Spleen (tissue), 11 donors: ENCODE measurements at regions not wholly inside any gene's neighbourhood (a gene's known extent, or its start where the extent isn't known, plus 50 kb on each side); places are given as distances from the start of the nearest gene placed in this dataset.

Experiments
- DNase-seq: peaks from one replicate; pipeline ENCODE4 v3.0.0-alpha.2; 2020
- H3K27ac ChIP-seq, 8 donors: fragments of 200-600 bp; sonication (generic) in 7 of 8; 1 replicate in 4 of 8; 2 replicates in 4 of 8; pipeline versions ENCODE4 v1.5.0 to v1.8.0; 2016 to 2021; ENCODE audit warnings: inconsistent platforms in 4 of 8, mild to moderate bottlenecking in 4 of 8, moderate library complexity in 1 of 8
- H3K27me3 ChIP-seq, 7 donors: fragments of 200-600 bp; sonication (generic) in 6 of 7; replicated peaks in 1 of 7; 1 replicate in 4 of 7; 2 replicates in 3 of 7; pipeline versions ENCODE4 v1.5.0 to v1.8.0; 2016 to 2021; ENCODE audit warnings: inconsistent platforms in 3 of 7, mild to moderate bottlenecking in 1 of 7
- H3K36me3 ChIP-seq, 6 donors: fragments of 200-600 bp; sonication (generic) in 5 of 6; 1 replicate in 4 of 6; 2 replicates in 2 of 6; pipeline versions ENCODE4 v1.5.0 to v1.8.0; 2016 to 2021; ENCODE audit warnings: inconsistent platforms in 2 of 6
- H3K4me1 ChIP-seq, 6 donors: fragments of 200-600 bp; sonication (generic) in 5 of 6; 1 replicate in 3 of 6; 2 replicates in 3 of 6; pipeline versions ENCODE4 v1.5.0 to v1.8.0; 2016 to 2021; ENCODE audit warnings: inconsistent platforms in 3 of 6
- H3K4me3 ChIP-seq, 8 donors: fragments of 200-600 bp; sonication (generic) in 7 of 8; 1 replicate in 4 of 8; 2 replicates in 4 of 8; pipeline versions ENCODE4 v1.5.0 to v1.8.0; 2016 to 2021; ENCODE audit warnings: inconsistent platforms in 4 of 8, mild to moderate bottlenecking in 4 of 8, moderate library complexity in 2 of 8
- H3K9me3 ChIP-seq, 8 donors: fragments of 200-600 bp; sonication (generic) in 7 of 8; 1 replicate in 4 of 8; 2 replicates in 4 of 8; pipeline versions ENCODE4 v1.5.0 to v1.8.0; 2016 to 2021; ENCODE audit warnings: inconsistent platforms in 4 of 8
- CTCF ChIP-seq, 11 experiments: fragments of 200-600 bp in 7 of 11; fragments of 450-650 bp in 4 of 11; sonication (generic) in 4 of 11; IDR thresholded peaks in 8 of 11; conservative IDR thresholded peaks in 3 of 11; 1 replicate in 7 of 11; 2 replicates in 4 of 11; pipeline versions ENCODE4 v1.4.0 to v1.8.0; 2016 to 2021; ENCODE audit warnings: antibody characterized with exemption in 11 of 11, inconsistent platforms in 4 of 11, mild to moderate bottlenecking in 1 of 11
- POLR2A ChIP-seq, 3 donors: fragments of 450-650 bp; IDR thresholded peaks; one replicate each; pipeline ENCODE4 v1.5.1; 2017; ENCODE audit warnings: antibody characterized with exemption in 3 of 3, mild to moderate bottlenecking in 1 of 3
- POLR2AphosphoS5 ChIP-seq, 3 donors: sonication (generic); formaldehyde crosslinking; IDR thresholded peaks; one replicate each; pipeline ENCODE4 v1.5.1; 2017; ENCODE audit warnings: antibody characterized with exemption in 3 of 3
- WGBS, 5 donors: extraction: QIAGEN DNeasy Blood & Tissue Kit in 3 of 5; methylation state at CpG; one replicate each; pipeline versions ENCODE4 v1.1.5 to v1.1.7; 2013 to 2018; 5-methylcytosine and 5-hydroxymethylcytosine counted together
- intact Hi-C: fragments of 100-400 bp; cut with DNase I; formaldehyde crosslinking; loops from one replicate; pipeline ENCODE4 v1.15.0; 2023; ENCODE audit warnings: low total_unique reads
- donor health status: healthy with polysubstance abuse.
- donor health status: DM: no; HTN: no; CAD: no; lungs with moderate emphysema.
- donor health status: DM: no; HTN: no; CAD: no.
- donor health status: Bipolar disorder and iron deficiency.
- donor health status: healthy.
- donor health status: DM: no; HTN: no; CAD: no.
- donor health status: DM: yes; HTN: yes; CAD: no.

GRCh38 chr6:47106216-47106615 lies 64.1 kb upstream of the ADGRF1 start:
- 53 to 88% (median 76%) methylated on average over 3 of the region's 3 CpGs for WGBS, 5 donors
- Histone ChIP-seq H3K27ac (no peak overlapping the region), H3K27me3 (no peaks in the 10 kb centered on the region), H3K4me1 (peaks cover 0 to 9% (median 4%) of the 10 kb centered on the region in 6 donors), H3K4me3 (no peak overlapping the region), H3K36me3 (no peaks in the 10 kb centered on the region), H3K9me3 (no peaks in the 10 kb centered on the region)
- no peak for TF ChIP-seq POLR2A (IDR thresholded peaks at IDR 0.05)
- TF ChIP-seq POLR2AphosphoS5 (IDR thresholded peaks at IDR 0.05) = no peak
- no peak for TF ChIP-seq CTCF (IDR thresholded peaks at IDR 0.05 in 8 of 11, conservative IDR thresholded peaks at IDR 0.05 in 3 of 11)
- intact Hi-C loops = no loop called here
- no peak for DNase-seq

GRCh38 chr6:47105469-47106178 lies 63.5 kb upstream of the ADGRF1 start:
- H3K27me3 ChIP-seq = no peaks in the 10 kb centered on the region
- no peak for DNase-seq
- no peak overlapping the region for H3K4me3 ChIP-seq
- H3K27ac ChIP-seq = no peak overlapping the region
- no peaks in the 10 kb centered on the region for H3K36me3 ChIP-seq
- intact Hi-C loops = no loop called here
- TF ChIP-seq POLR2A (IDR thresholded peaks at IDR 0.05) (no peak), POLR2AphosphoS5 (IDR thresholded peaks at IDR 0.05) (no peak), CTCF (IDR thresholded peaks at IDR 0.05 in 8 of 11, conservative IDR thresholded peaks at IDR 0.05 in 3 of 11) (no peak)
- H3K4me1 ChIP-seq = peaks cover 0 to 9% (median 4%) of the 10 kb centered on the region in 6 donors
- H3K9me3 ChIP-seq = no peaks in the 10 kb centered on the region
- WGBS, 5 donors = 84 to 94% (median 90%) methylated on average over 10 of the region's 10 CpGs

DNA sequence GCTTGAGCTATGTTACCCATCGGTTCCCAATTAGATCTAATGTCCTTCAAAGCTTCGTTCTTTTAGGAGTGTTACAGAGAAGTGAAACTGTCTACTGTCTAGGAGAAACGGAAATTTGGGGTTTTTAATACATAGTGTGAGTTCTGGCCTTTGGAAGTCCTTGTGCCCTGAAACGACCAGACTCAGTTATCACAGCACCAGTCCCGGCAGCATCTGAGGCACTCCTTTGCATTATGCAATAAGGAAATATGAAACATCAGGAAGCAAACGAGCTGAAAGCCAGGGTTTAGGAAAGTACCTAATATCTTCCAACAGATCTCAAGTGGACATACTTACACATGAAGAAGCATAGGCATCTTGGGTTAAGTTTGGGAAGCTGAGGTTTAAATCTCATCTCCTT lies 61.8 kb upstream of the ADGRF1 start:
- Histone ChIP-seq H3K9me3 (no peaks in the 10 kb centered on the region), H3K36me3 (no peaks in the 10 kb centered on the region), H3K4me1 (peaks cover 0 to 9% (median 4%) of the 10 kb centered on the region in 6 donors), H3K27me3 (no peaks in the 10 kb centered on the region), H3K4me3 (no peak overlapping the region), H3K27ac (no peak overlapping the region)
- TF ChIP-seq POLR2A (IDR thresholded peaks at IDR 0.05) = no peak
- no peak for TF ChIP-seq CTCF (IDR thresholded peaks at IDR 0.05 in 8 of 11, conservative IDR thresholded peaks at IDR 0.05 in 3 of 11)
- no peak for TF ChIP-seq POLR2AphosphoS5 (IDR thresholded peaks at IDR 0.05)
- 39 to 62% (median 44%) methylated on average over 6 of the region's 6 CpGs for WGBS, 5 donors
- no peak for DNase-seq
- intact Hi-C loops = no loop called here

GRCh38 chr6:47102331-47102730 lies 60.2 kb upstream of the ADGRF1 start:
- H3K4me1 ChIP-seq = peaks cover 3 to 16% (median 11%) of the 10 kb centered on the region in 6 donors
- no peak overlapping the region for H3K4me3 ChIP-seq
- H3K27me3 ChIP-seq = no peaks in the 10 kb centered on the region
- no peaks in the 10 kb centered on the region for H3K9me3 ChIP-seq
- WGBS, 5 donors = 86 to 96% (median 94%) methylated on average over 5 of the region's 5 CpGs
- no peak overlapping the region for H3K27ac ChIP-seq
- intact Hi-C loops = no loop called here
- DNase-seq = no peak
- TF ChIP-seq POLR2AphosphoS5 (IDR thresholded peaks at IDR 0.05) (no peak), CTCF (IDR thresholded peaks at IDR 0.05 in 8 of 11, conservative IDR thresholded peaks at IDR 0.05 in 3 of 11) (no peak), POLR2A (IDR thresholded peaks at IDR 0.05) (no peak)
- H3K36me3 ChIP-seq = no peaks in the 10 kb centered on the region
